ENCODE measurements at regions not wholly inside any gene's neighbourhood (a gene's known extent, or its start where the extent isn't known, plus 50 kb on each side); places are given as distances from the start of the nearest gene placed in this dataset.

DNA sequence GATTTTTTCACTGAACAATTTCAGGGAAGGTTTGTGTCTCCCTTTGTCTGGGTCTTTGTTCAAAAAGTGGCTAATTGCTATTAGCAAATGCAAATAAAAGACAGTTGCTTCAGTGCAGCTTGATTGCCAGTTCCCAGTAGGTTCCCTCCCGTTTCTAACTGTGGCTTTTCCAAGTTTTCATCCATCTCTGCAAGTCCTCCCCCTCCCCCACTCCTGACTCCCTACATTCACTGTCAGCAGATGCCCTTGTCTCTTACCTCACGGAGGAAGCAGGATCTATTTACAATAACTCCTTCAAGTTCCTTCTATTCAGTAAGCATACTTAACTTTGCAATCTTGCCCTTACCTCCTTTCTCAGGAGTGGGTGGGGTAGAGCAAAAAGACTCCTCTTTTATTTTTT is 55.4 kb upstream of the SCEL start:
- DNase-seq = no peak

DNA sequence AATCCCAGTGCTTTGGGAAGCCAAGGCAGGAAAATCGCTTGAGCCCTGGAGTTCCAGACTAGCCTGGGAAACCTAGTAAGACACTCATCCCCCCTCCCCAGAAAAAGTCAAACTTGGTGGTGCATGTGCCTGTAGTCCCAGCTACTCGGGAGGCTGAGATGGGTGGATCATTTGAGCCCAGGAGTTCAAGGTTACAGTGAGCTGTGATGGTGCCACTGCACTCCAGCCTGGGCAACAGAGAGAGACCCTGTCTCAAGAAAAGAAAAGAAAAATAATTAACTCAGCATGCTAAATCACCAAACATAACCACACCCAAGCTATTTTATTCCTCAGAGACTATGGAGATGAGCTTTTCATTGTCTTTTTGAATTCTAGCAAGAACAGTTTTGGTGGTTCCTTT is 56.2 kb upstream of the SCEL start:
- DNase-seq = no peak

DNA sequence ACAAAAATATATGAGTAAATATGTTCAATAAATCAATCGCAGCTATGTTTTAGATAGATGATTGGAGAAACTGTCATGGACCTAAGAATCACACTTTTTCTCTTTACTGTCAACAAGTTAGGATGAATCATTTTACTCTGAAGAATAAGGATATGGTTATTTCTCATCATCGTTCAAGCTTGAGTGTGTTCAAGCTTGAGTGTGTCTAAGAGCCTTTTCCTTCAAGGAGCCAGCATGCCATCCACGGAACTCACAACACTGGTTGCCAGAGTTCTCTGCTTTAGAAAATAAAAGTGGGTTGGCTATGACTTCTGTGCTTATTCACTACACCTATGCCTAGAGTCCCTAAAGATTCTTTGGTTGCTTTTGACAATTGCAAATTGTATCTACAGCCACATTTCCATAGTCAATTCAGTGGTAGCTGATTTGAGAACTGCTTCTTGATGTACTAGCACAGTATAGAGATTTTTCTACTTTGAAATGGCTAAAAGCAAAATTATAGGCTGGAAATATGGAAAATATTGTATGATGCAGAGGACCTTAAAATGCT is 58.1 kb upstream of the SCEL start:
- DNase-seq = no peak

DNA sequence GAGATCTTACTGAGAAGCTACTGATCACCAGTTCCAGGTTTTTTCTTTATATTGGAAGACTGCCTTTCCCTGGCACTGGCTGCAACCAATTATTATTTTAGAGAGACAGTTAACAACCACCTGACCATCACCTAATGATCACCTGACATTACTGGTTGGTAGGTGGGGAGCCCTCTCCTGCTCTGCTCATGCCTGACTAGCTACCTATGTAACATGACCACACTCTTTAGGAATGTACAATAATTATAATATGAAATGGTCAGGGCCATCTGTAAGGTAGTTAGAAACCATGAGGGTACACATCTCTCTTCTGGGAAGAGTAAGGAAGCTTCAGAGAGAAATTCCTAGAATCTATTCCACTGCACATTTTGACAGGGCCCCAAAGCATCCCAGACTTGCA is 59.0 kb upstream of the SCEL start:
- DNase-seq = no peak

DNA sequence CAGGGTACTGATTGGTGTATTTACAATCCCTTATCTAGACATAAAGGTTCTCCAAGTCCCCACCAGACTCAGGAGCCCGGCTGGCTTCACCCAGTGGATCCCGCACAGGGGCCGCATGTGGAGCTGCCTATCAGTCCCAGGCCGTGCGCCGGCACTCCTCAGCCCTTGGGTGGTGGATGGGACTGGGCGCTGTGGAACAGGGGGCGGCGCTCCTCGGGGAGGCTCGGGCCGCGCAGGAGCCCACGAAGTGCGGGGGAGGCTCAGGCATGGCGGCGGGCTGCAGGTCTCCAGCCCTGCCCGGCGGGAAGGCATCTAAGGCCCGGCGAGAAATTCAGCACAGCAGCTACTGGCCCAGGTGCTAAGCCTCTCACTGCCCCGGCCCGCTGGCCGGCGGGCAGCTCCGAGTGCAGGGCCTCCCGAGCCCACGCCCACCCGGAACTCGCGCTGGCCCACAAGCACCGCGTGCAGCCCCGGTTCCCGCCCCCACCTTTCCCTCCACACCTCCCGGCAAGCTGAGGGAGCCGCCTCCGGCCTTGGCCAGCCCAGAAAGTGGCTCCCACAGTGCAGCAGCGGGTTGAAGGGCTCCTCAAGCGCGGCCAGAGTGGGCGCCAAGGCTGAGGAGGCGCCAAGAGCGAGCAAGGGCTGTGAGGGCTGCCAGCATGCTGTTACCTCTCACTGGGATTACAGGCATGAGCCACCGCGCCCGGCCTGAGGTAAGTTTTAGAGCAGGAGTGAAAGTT is 60.0 kb upstream of the SCEL start:
- no peak for DNase-seq

DNA sequence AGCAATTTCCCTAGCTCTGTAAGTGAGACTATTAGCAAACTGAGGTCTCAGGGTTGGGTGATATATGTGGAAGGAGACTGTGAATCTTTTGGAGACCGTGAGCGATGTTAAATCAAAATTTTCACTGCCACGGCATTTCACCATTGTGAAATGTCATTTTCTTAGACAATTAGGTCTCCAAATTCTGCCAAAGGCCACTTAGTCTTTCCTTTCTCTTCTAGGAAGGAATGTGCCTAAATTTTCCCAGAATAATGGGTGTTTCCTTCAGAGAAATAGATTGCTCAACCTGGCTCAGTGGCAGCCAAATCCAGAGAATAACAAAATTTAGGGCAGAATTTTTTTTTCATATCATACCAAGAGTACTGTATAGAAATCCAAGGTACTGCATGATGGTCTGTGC is 64.5 kb upstream of the SCEL start:
- no peak for DNase-seq

DNA sequence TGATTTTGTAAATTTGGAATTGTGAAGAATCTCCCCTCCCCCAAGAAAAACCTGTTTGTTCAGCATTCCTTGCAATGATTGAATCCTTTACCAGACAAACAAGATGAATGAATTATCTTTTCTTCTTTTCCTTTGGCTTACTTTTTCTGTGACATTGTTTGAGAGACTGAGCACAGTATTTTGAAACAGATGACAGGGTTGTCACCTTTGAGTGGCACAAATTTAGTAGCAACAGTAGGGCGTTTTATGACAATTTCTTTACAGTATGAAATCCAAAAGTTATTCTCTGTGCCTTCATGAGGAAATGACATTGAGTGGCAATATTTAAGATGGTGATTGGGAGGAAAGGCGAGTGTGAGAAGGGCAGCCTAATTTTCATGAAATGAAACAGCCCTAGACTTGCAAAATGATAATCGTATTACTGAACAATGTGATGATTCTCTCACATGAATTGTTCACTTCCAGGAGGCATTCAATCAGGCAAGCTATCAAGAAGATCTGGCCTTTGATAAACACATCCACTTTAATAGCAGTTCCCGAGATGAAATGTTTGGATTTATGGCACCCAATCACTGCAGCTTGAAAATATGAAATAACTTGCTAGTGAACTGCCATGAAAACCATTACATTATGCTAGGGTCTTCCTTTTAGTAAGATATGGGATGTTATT is 68.6 kb upstream of the SCEL start:
- DNase-seq = no peak

DNA sequence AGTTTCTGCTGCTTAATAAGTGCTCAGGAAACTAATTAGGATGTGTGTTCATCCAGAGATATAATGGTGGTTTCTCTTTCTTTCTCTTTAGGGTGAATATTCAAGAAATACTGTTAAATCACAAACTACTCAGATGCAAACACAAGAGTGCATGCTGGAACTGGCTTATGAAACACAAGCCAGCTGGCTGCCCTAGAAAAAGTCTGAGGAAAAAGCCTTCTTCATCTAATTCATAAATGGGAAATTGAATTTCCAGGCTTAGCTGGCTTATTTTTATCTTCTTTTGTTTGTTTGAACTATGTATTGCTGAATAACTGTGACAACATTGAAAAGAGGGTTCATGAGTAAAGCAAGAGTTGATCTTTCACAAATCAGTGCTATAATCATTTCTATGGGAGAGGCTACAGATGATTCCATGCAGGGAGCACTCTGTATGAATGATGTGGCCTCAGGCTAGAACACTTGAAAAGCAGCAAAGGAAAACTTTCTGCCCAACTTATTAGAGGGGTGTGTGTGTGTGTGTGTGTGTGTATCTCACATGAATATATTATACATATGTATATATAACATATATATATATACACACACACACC is 69.8 kb upstream of the SCEL start:
- no peak for DNase-seq

DNA sequence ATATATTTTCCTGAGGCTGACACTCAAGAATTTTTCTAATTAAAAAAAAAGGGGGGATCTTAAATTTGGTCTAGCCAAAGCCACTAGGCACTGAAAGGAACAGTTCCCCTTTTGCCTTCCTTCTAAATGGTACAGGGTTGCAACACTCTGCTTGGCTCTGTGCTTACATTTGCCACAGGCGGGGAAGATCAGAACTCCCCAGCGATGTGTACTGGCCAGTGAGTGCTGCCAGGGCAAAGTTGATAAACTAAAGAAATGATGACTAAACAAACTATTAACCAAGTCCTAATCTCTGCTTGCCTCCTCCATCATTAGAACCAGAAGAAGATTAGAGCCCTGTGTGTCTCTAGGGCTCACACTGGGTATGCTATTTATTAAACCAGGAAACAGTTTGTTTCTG is 75.3 kb upstream of the SCEL start:
- no peak for DNase-seq

DNA sequence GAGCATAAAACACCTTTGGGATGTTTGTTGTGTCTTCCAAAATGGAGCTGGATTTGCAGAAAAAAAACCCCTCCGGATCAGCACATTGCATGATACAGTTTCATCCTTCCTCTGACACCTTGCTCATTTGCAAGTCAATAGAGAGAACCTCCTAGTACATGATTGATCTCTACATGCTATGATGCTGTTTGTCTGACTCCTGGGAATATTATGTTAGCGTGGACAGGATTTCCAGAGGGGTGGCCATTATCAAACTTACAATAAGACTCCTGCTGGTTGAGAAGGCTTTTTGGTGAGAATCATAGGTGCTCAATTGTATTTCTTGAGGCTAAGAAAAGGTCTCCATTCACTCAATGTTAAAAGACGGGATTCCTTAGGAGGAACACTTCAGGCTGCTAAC is 75.9 kb upstream of the SCEL start:
- DNase-seq = no peak

DNA sequence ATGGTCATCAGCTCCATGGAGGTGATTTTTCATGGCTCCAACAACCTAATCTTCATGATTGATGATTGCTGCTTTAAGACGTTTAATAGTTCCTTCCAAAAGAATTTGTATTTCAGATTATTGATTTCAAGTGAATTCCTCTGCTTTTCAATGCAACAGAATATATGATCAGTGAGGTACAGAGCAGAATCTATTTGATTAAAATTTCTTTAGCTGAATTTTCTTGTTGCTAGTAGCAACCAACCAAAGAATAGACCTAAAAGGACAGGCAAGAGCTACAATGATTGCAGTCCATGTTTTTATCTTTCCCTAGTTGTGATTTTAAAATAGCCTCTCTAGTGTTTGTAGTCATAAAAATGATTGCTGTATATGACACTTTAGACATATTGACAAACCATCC is 76.8 kb upstream of the SCEL start:
- DNase-seq = no peak

DNA sequence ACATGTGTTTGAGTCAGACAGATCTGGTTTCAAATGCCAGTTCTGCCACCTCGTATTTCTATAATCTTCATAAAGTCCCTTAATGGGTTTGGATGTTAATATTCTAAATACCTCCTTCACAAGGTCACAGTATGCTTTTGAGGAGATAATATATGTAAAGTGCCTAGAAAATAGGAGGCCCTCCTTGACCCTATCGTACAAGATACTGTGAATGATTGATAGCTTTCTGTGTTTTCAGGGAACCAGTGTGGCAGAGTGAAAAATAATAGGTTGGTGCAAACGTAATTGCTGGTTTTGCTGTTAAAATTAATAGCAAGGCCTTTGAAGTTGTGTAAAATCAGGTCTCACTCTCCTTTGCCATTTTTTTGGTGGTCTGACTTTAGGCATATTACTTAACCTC is 77.5 kb upstream of the SCEL start:
- no peak for DNase-seq

DNA sequence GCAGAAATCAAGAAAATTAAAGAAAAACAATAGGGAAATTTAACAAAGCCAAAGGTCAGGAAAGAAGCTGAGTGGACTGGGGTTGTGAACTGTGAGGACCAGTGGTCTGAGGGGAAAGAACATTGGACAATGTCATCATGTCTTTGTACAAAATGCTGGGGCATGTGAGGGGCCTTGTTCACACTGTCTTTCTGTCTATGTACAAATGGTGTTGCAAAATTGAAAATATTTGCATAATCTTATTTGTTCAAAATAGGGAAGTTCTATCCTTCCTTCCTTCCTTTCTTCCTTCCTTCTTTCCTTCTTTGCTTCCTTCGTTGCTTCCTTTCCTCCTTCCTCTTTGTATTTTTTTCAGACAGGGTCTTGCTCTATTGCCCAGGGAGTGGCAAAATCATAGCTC is 79.2 kb upstream of the SCEL start:
- no peak for DNase-seq

DNA sequence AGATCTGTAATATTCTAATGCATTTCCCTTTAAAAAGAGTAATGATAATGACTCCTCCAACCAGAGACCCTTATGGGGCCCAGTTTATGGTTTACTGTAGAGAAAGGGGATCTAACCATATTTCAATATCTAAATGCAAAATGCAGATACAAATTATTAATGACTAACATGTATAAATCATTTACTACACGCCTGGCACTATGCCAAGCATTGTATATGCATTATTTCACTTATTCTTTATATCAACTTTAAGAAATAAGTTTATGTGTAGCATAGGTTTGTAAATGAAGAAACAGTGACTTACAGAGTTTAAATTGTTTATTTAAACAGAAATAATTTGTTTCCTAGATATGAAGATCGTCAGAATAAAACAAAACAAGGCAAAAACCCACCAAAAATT is 86.2 kb upstream of the SCEL start:
- DNase-seq = no peak

DNA sequence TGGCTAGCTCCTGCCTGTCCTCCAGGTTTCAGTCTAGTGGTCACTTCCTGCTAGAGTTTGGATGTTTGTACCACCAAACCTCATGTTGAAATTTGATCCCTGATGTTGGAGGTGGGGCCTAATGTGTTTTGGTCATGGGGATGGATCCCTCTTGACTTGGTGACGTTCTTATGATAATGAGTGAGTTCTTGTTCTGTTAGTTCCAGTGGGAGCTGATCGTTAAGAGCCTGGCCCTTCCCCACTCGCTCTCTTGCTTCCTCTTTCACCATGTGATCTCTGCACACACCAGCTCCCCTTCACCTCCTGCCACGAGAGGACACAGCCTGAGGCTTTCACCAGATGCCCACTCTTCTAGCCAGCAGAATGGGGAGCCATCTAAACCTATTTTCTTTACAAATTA is 86.8 kb upstream of the SCEL start:
- DNase-seq = no peak

DNA sequence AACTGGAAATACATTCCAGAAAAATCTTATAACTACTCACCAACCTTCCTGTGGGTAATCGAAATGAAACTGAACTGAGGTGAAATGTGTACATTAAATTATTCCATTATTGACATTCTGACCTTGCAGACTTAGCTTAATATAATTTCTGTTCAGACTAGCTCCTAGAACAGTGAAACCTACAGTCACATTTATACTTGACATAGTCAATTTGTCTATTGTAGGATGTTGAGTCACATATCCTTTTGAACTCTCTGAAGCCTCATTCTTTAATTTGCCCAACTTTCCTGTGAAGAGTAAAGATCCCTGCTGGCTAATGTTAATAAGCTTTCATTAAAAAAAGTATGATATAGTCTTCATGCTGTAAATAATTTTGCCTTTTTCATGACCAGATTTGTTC is 92.0 kb upstream of the SCEL start:
- no peak for DNase-seq

DNA sequence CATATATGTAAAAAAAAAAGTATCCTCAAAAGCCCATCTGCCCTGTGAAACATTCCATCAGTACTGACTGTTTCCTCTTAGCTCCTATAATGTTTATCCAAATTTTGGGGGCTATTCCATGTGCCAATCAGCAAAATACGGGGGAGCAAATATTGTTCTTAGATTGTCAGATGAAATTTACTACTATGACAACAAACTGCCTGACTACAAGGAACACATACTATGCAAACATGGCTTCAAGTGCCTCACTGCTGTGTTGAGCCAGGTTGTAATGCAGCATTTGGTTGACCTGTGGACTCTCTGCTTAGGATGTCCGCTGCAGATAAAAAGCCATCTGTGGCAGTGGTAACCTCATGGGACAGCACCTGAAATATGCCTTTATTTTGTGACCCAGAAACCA is 98.2 kb upstream of the SCEL start:
- DNase-seq = no peak

DNA sequence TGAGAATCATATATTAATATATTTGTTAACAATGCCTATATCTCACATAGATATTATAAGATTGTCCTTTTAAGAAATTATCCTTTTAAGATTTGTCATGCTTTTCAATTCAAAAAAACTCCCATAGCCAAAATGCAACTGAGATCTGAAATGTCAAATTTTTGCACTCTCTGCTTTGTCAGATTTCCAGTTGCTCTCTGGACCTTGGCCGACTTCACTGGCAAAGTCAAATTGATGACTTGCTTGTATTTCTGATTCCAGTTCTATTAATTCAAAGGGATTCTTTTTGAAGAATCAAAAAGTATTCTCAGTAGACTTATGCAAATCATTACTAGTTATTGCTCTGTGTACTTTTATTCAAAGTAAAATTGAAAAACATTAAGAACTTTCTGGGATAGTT is 101.2 kb upstream of the SCEL start:
- DNase-seq = no peak

DNA sequence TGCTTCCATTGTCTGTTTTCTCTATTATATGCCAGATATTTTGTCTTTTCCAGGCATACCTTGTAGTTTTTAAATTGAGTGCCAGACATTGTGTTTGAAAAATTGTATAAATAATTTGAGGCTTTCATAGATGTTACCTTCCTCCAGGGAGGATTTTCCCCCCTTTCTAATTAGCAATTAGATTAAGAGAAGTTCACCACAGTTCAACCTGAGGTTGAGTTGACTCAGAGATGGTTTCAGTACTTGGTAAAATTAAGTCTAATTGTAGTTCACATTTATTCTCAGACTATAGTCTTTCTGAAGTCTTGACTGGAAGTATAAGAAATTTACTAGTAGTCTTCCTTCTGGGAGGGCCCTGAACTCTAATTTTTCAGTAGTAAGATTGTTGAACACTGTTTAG is 104.1 kb upstream of the SCEL start:
- DNase-seq = no peak

DNA sequence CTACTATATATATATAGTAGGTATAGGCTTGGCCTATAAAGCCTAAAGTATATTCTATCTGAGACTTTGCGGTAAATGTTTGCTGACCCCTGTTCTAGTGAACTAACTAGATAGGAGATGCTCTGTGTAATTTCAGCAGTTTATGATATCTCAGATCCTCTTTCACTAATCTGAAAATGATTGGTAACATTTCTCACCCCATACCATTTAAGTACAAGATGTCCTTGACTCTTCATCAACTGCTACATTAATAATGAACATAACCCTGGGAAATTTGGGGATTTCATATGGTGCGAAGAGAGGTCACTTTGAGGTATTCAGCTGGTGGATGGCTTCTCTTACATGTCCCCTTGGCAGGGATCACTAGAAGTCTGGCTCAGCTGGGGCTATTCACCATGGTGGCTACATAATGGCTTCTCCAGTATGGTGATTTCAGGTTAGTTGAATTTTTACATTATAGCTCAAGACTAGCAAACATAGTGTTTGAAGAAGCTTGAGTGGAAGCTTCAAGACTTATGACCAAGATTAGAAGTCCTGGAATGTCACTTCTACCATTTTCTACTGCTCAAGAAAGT is 103.6 kb upstream of the MYCBP2 start:
- no peak for DNase-seq

DNA sequence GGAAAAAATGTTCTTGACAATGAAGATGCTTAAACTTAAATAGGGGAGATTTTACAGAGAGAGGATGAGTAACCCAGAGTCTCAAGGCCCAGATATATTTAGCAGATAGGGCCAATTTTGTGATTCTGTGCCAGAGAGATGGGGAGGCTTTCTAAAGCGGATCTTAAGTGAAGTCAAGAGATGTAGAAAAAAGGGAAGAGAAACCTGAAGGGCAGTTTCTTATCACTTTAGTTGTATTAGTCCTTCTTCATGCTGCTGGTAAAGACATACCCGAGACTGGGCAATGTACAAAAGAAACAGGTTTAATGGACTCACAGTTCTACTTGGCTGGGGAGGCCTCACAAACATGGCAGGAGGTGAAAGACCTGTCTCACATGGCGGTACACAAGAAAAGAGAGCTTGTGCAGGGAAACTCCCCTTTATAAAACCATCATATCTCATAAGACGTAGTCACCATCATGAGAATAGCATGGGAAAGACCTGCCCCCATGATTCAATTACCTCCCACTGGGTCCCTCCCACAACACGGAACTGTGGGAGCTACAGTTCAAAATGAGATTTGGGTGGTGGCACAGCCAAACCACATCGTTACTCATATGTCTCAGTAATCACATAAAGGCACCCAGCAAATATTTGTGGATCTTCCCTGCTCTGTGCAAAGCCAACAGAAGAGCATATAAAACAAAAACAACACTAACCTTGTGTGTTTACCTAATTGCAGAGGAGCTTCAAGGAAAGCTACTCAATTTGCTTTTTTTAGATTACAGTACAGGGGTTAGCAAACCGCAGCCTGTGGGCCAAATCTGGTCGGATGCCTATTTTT is 102.6 kb upstream of the MYCBP2 start:
- peak; percentile 62 for DNase-seq

DNA sequence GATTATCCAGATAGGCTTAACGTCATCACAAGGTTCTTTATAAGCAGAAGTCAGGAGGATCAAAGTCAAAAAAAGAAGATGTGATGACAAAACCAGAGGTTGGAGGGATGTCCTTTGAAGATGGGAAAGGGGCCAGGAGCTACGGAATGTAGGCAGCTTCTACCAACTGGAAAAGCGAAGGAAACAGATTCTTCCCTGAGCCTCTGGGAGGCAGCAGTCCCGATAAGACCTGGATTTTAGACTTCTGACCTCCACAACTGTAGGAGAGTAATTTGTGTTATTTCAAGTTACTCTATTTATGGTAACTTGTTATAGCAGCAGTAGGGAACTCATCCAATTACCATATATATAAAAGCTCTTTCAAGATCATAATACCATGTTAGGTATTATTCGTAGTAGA is 98.8 kb upstream of the MYCBP2 start:
- no peak for DNase-seq

DNA sequence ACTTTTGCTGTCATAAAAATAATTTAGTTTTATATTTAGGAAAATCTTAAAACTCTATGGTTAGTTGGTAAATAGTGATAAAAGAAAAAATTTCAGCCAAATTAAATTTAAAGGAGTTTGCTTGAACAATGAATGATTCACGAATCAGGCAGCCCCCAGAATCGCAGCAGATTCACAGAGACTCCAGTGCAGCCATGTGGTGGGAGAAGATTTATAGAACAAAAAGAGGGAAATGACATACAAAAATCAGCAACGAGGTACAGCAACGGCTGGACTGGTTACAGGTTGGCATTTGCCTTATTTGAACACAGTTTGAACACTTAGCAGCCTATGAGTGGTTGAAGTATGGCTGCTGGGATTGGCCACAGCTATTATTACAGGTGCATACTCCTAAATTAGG is 96.4 kb upstream of the MYCBP2 start:
- no peak for DNase-seq

Data from stimulated activated CD8-positive, alpha-beta memory T cell treated with anti-CD3 and anti-CD28 coated beads, Interleukin-4, amount 100 ng/mL, for 48 hours (primary cell).